GM12872 (cell line): ENCODE measurements at regions not wholly inside any gene's neighbourhood (a gene's known extent, or its start where the extent isn't known, plus 50 kb on each side); places are given as distances from the start of the nearest gene placed in this dataset.

Source experiments
- TF ChIP-seq, protein P1 (sequence below): IDR thresholded peaks from 3 replicates; pipeline ENCODE4 v1.5.1; 2011; ENCODE audit warnings: low read depth, mild to moderate bottlenecking, low read length, moderate library complexity; ENCODE audit not compliant: insufficient read depth

DNA sequence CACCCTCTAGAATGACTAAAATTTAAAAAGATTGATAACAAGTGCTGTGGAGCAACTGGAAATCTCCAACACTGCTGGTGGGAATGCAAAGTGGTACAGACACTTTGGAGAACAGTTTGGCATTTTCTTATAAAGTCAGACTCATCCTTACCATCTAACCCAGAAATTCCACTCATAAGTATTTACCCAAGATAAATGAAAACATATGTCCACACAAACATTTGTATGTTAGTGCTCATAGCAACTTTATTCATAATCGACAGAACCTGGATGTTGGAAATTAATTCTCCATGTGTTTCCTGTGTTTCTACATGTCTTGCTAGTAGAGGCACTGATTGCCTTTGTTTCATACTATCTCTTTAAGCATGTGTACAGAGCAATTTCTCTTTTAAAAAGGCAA lies 282.4 kb downstream of the AHR start:
- TF ChIP-seq, protein P1, sequence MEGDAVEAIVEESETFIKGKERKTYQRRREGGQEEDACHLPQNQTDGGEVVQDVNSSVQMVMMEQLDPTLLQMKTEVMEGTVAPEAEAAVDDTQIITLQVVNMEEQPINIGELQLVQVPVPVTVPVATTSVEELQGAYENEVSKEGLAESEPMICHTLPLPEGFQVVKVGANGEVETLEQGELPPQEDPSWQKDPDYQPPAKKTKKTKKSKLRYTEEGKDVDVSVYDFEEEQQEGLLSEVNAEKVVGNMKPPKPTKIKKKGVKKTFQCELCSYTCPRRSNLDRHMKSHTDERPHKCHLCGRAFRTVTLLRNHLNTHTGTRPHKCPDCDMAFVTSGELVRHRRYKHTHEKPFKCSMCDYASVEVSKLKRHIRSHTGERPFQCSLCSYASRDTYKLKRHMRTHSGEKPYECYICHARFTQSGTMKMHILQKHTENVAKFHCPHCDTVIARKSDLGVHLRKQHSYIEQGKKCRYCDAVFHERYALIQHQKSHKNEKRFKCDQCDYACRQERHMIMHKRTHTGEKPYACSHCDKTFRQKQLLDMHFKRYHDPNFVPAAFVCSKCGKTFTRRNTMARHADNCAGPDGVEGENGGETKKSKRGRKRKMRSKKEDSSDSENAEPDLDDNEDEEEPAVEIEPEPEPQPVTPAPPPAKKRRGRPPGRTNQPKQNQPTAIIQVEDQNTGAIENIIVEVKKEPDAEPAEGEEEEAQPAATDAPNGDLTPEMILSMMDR: no peak

DNA sequence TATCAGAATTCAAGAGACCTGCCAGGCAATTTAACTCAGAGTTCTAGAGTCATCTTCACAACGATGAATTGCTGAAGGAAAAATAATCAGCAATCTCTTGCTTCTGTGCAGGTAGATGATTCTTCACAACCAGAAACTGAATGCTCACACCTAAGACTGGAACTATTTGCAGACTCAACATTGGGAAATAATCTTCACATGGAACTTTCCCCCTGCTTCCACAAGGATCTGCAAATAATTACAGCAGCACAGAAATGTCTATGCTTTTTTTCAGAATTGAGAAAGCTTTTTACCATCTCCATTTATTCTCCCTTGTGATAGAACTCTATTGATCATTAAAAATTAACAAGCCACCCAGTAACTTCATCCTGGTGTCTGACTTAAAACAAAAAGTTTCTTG lies 282.8 kb downstream of the AHR start:
- TF ChIP-seq, protein P1: no peak

DNA sequence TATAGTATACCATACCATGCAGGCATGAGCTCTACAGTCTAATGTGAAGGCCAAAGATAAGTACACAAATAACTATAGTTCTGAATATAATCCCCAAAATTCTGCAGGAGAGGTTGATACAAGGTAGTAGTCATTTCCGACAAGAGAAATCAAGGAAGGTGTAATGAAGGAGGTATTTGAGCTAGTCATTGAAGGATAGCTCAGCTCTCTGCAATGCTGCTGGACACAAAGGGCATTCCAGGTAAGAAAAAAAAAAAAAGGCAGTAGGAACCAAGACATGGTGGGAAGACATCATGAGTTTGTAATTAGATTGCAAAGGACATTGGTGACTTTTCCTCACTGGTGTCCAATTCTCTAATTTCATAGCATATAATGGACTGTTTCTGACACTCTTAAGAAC lies 285.3 kb downstream of the AHR start:
- TF ChIP-seq, protein P1: no peak

GRCh38 chr7:17584822-17585221 lies 286.4 kb downstream of the AHR start:
- TF ChIP-seq, protein P1: no peak

DNA sequence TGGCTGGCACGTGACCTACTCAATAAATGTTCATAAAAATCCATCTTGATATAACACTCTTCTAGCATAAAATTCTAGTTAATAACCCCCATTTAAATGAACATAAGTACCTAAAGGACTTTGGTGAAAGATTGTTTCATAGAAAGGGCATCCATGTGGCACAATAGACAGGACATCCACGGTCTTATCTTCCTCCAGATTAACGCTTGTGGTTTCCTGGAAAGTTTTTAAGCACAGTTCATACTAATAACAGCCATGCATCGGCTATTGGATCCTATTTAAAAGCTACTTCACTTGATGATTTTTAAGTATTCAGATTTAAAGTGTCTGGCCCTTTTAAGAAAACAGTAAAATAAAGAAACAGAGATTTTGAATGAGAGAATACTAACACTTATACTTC lies 288.3 kb downstream of the AHR start:
- TF ChIP-seq, protein P1: no peak

DNA sequence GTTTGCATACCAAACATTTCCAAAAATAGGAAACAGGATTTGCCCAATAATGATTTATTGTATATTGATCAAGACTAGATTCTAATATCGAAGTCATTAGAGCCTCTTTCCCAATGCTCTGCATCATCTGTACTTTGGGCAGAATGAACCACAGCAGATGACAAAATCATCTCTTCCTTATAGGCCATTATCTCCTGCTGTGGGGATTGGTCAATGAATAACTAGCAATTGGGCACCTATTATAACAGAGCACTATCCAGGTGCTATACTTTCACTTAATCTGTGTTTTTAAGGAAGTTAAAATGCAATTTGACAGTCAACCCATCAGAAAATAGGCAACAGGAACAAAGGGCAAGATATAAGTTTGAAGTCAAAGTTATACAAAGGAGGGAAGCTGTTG lies 290.3 kb downstream of the AHR start:
- TF ChIP-seq, protein P1: no peak

DNA sequence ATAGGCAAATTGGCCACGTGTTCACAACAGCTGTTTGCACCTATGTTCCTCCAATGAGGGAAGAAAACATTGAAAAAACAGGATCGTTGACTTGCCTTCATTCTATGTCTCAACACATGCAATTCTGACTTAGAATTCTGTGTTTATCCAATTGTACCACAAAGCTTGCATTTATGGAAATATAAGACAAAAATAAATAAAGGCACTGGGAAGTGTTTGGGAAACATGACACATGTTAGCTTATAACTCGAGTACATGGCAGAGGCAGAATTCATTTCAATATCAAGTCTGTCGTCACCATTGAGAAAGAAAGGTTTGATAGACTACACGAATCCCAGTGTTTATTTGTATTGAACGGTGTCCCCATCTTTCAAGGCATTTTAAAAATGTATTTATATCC lies 291.2 kb downstream of the AHR start:
- TF ChIP-seq, protein P1: no peak

- TF ChIP-seq, protein P1: no peak
Observed at GRCh38 chr7:17590221-17590620, 291.8 kb downstream of the AHR start.
